Mesendoderm (in vitro differentiated cells): ENCODE measurements at regions not wholly inside any gene's neighbourhood (a gene's known extent, or its start where the extent isn't known, plus 50 kb on each side); places are given as distances from the start of the nearest gene placed in this dataset.
"Not testable (repeated sequence)": the region's sequence is repeated elsewhere in the genome, so short reads cannot be mapped to it uniquely, and the experiment has no call there.

Experiments used
- DNase-seq: peaks from one replicate; pipeline ENCODE4 v3.0.0; 2013
- H2AK5ac ChIP-seq: 2 replicates; pipeline ENCODE4 v1.6.1; 2013; ENCODE audit warnings: low read length, inconsistent platforms
- H2BK120ac ChIP-seq: 2 replicates; pipeline ENCODE4 v1.6.1; 2013; ENCODE audit warnings: low read depth, mild to moderate bottlenecking, low read length, moderate library complexity, mixed read lengths
- H2BK15ac ChIP-seq: replicated peaks from 2 replicates; pipeline ENCODE4 v1.6.1; 2013; ENCODE audit warnings: low read depth, mild to moderate bottlenecking, moderate library complexity
- H2BK5ac ChIP-seq: 2 replicates; pipeline ENCODE4 v1.6.1; 2013; ENCODE audit warnings: low read length, inconsistent platforms
- H3K18ac ChIP-seq: 2 replicates; pipeline ENCODE4 v1.6.1; 2013; ENCODE audit warnings: mild to moderate bottlenecking, low read length, mixed read lengths
- H3K23ac ChIP-seq: one replicate; pipeline ENCODE4 v1.6.1; 2013; ENCODE audit warnings: low read length
- H3K27ac ChIP-seq: 2 replicates; pipeline ENCODE4 v1.5.1; 2013; ENCODE audit warnings: low read depth, mild to moderate bottlenecking, inconsistent platforms, low read length, moderate library complexity
- H3K27me3 ChIP-seq: 2 replicates; pipeline ENCODE4 v1.6.1; 2013; ENCODE audit warnings: low read length, control low read depth, mild to moderate bottlenecking, inconsistent platforms; ENCODE audit not compliant: insufficient read depth, poor library complexity
- H3K36me3 ChIP-seq: 2 replicates; pipeline ENCODE4 v1.6.1; 2013; ENCODE audit warnings: low read length, inconsistent platforms; ENCODE audit not compliant: control insufficient read depth, insufficient read depth
- H3K4ac ChIP-seq: one replicate; pipeline ENCODE4 v1.6.1; 2013; ENCODE audit warnings: low read depth, mild to moderate bottlenecking, low read length, moderate library complexity
- H3K4me1 ChIP-seq: 2 replicates; pipeline ENCODE4 v1.6.1; 2013; ENCODE audit warnings: low read depth, low read length, inconsistent platforms; ENCODE audit not compliant: control insufficient read depth
- H3K4me2 ChIP-seq: 2 replicates; pipeline ENCODE4 v1.6.1; 2013; ENCODE audit warnings: low read length
- H3K4me3 ChIP-seq: 2 replicates; pipeline ENCODE4 v1.5.1; 2013; ENCODE audit warnings: mild to moderate bottlenecking, low read length
- H3K56ac ChIP-seq: one replicate; pipeline ENCODE4 v1.6.1; 2013; ENCODE audit warnings: low read length
- H3K79me1 ChIP-seq: 2 replicates; pipeline ENCODE4 v1.6.1; 2013; ENCODE audit warnings: low read length, inconsistent platforms
- H3K79me2 ChIP-seq: 2 replicates; pipeline ENCODE4 v1.6.1; 2013; ENCODE audit warnings: mild to moderate bottlenecking, low read length; ENCODE audit not compliant: control insufficient read depth, insufficient read depth
- H3K9ac ChIP-seq: 2 replicates; pipeline ENCODE4 v1.6.1; 2013; ENCODE audit warnings: low read length, inconsistent platforms
- H4K5ac ChIP-seq: one replicate; pipeline ENCODE4 v1.6.1; 2013; ENCODE audit warnings: low read length
- H4K8ac ChIP-seq: one replicate; pipeline ENCODE4 v1.6.1; 2013; ENCODE audit warnings: low read depth, mild to moderate bottlenecking, control low read depth, low read length, moderate library complexity
- WGBS: extraction: QIAGEN DNeasy Blood & Tissue Kit; methylation state at CpG from one replicate; pipeline ENCODE4 v1.1.7; 2013; ENCODE audit warnings: low lambda C conversion rate, missing lambda C conversion rate; ENCODE audit not compliant: insufficient coverage; ENCODE audit errors: extremely low coverage; 5-methylcytosine and 5-hydroxymethylcytosine counted together

DNA sequence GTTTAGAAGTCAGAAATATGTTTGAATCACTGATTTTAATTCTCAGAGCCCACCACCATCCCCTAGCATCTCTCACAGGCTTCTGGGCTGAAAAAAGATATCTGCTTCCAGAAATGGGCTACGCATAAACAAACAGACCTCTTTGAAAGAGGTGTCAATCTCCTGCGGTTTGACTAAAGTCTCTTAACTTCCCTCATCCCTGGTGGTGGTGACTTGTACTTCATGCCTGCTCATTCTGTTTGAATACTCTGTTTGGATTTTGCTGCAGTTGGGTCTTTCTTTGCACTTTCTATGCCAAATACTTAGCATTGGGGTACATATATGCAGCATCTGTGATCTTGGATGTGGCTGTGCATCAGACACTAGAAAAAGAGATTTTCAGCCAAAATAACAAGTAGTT is 157.2 kb upstream of the ATP10B start:
- Histone ChIP-seq H4K5ac (no peak overlapping the region), H3K9ac (no peak overlapping the region), H3K4me1 (no peaks in the 10 kb centered on the region), H2BK5ac (no peak overlapping the region), H4K8ac (no peak overlapping the region), H2BK15ac (no peak overlapping the region), H3K23ac (no peak overlapping the region), H3K56ac (no peak overlapping the region), H3K36me3 (no peaks in the 10 kb centered on the region), H3K4me3 (no peak overlapping the region), H2AK5ac (no peak overlapping the region), H3K27ac (no peak overlapping the region), H3K4me2 (no peak overlapping the region), H3K4ac (no peak overlapping the region), H3K79me2 (no peaks in the 10 kb centered on the region), H2BK120ac (no peak overlapping the region), H3K79me1 (no peaks in the 10 kb centered on the region), H3K18ac (no peak overlapping the region), H3K27me3 (no peaks in the 10 kb centered on the region)
- DNase-seq, result peak; percentile 44
- no CpG with 5 or more reads among the region's 2 CpGs for WGBS

- Histone ChIP-seq H3K27ac (no peak overlapping the region), H3K36me3 (no peaks in the 10 kb centered on the region), H2AK5ac (no peak overlapping the region), H3K4me3 (no peak overlapping the region), H3K4me1 (no peaks in the 10 kb centered on the region), H3K23ac (no peak overlapping the region), H3K79me2 (no peaks in the 10 kb centered on the region), H3K27me3 (no peaks in the 10 kb centered on the region), H3K56ac (no peak overlapping the region), H4K8ac (no peak overlapping the region), H3K4ac (no peak overlapping the region), H3K9ac (no peak overlapping the region), H2BK5ac (no peak overlapping the region), H3K4me2 (no peak overlapping the region), H3K18ac (no peak overlapping the region), H3K79me1 (no peaks in the 10 kb centered on the region), H2BK15ac (no peak overlapping the region), H4K5ac (no peak overlapping the region), H2BK120ac (no peak overlapping the region)
- WGBS, result no CpG with 5 or more reads among the region's 2 CpGs
- DNase-seq, result no peak
These were observed 155.9 kb upstream of the ATP10B start for GRCh38 chr5:161007879-161008278.

DNA sequence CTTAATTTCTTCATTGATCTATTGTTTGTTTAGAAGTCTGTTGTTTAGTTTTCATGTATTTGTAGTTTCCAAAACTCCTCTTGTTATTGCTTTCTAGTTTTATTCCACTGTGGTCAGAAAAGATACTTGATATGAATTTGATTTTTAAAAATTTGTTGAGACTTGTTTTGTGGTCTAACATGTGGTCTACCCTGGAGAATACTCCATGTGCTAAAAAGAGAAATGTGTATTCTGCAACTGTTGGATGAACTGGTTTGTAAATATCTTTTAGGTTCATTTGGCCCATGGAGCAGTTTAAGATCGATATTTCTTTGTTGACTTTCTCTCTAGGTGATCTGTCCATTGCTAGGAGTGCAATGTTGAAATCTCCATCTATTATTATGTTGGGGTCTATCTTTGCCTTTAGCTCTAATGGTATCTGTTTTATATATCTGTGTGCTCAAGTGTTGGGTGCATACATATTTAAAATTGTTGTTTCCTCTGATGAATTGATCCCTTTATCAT is 150.6 kb upstream of the ATP10B start:
- no peak overlapping the region for H2BK15ac ChIP-seq
- H2AK5ac ChIP-seq, result no peak overlapping the region
- H3K4me3 ChIP-seq, result no peak overlapping the region
- no peak overlapping the region for H3K4me2 ChIP-seq
- no peaks in the 10 kb centered on the region for H3K79me1 ChIP-seq
- no peaks in the 10 kb centered on the region for H3K36me3 ChIP-seq
- H4K5ac ChIP-seq, result no peak overlapping the region
- no peak overlapping the region for H3K27ac ChIP-seq
- H3K9ac ChIP-seq, result no peak overlapping the region
- H3K23ac ChIP-seq, result no peak overlapping the region
- H3K4me1 ChIP-seq, result no peaks in the 10 kb centered on the region
- H3K4ac ChIP-seq, result no peak overlapping the region
- no peak for DNase-seq
- H2BK5ac ChIP-seq, result no peak overlapping the region
- no peaks in the 10 kb centered on the region for H3K27me3 ChIP-seq
- no peak overlapping the region for H4K8ac ChIP-seq
- H2BK120ac ChIP-seq, result no peak overlapping the region
- H3K79me2 ChIP-seq, result no peaks in the 10 kb centered on the region
- H3K18ac ChIP-seq, result no peak overlapping the region
- no peak overlapping the region for H3K56ac ChIP-seq
- no CpG with 5 or more reads among the region's 1 CpG for WGBS

GRCh38 chr5:161001604-161002003 is 149.6 kb upstream of the ATP10B start:
- DNase-seq, result no peak
- Histone ChIP-seq H3K18ac (no peak overlapping the region), H3K23ac (no peak overlapping the region), H3K4me1 (no peaks in the 10 kb centered on the region), H4K5ac (no peak overlapping the region), H4K8ac (no peak overlapping the region), H3K27me3 (no peaks in the 10 kb centered on the region), H2BK5ac (no peak overlapping the region), H2BK15ac (no peak overlapping the region), H3K56ac (no peak overlapping the region), H3K4ac (no peak overlapping the region), H3K4me2 (no peak overlapping the region), H3K79me1 (no peaks in the 10 kb centered on the region), H3K79me2 (no peaks in the 10 kb centered on the region), H3K9ac (no peak overlapping the region), H2BK120ac (no peak overlapping the region), H2AK5ac (no peak overlapping the region), H3K27ac (no peak overlapping the region), H3K36me3 (no peaks in the 10 kb centered on the region), H3K4me3 (no peak overlapping the region)
- WGBS, result no CpG with 5 or more reads among the region's 1 CpG

- not testable (repeated sequence) for H2AK5ac ChIP-seq, H3K27ac ChIP-seq, H2BK120ac ChIP-seq, H3K4me3 ChIP-seq, DNase-seq, H3K18ac ChIP-seq, H3K4me1 ChIP-seq, H2BK5ac ChIP-seq, H3K4ac ChIP-seq, H3K79me1 ChIP-seq, H2BK15ac ChIP-seq, H3K79me2 ChIP-seq, H3K56ac ChIP-seq, H4K8ac ChIP-seq, H3K27me3 ChIP-seq, H3K23ac ChIP-seq, H4K5ac ChIP-seq, H3K36me3 ChIP-seq, H3K9ac ChIP-seq, H3K4me2 ChIP-seq
- no CpG with 5 or more reads among the region's 1 CpG for WGBS
These were observed 149.1 kb upstream of the ATP10B start for GRCh38 chr5:161001142-161001541.

- peak; percentile 21 for DNase-seq
- Histone ChIP-seq H3K27ac (no peak overlapping the region), H3K18ac (no peak overlapping the region), H2BK15ac (no peak overlapping the region), H3K4me2 (no peak overlapping the region), H3K4me1 (no peaks in the 10 kb centered on the region), H3K4ac (no peak overlapping the region), H3K9ac (no peak overlapping the region), H3K36me3 (no peaks in the 10 kb centered on the region), H3K27me3 (no peaks in the 10 kb centered on the region), H4K5ac (no peak overlapping the region), H2BK120ac (no peak overlapping the region), H3K4me3 (no peak overlapping the region), H3K79me1 (no peaks in the 10 kb centered on the region), H3K56ac (no peak overlapping the region), H2BK5ac (no peak overlapping the region), H4K8ac (no peak overlapping the region), H3K79me2 (no peaks in the 10 kb centered on the region), H2AK5ac (no peak overlapping the region), H3K23ac (no peak overlapping the region)
- no CpG with 5 or more reads among the region's 1 CpG for WGBS
These were observed 139.2 kb upstream of the ATP10B start for GRCh38 chr5:160991205-160991604.
